ENCODE measurements at regions not wholly inside any gene's neighbourhood (a gene's known extent, or its start where the extent isn't known, plus 50 kb on each side); places are given as distances from the start of the nearest gene placed in this dataset.

GRCh38 chr5:23405316-23406068, 101.9 kb upstream of the PRDM9 start:
- ATAC-seq (ENCODE audit: insufficient read depth, low FRiP score) (no peak), DNase-seq (no peak)
- Histone ChIP-seq H3K9me3 (ENCODE audit: control insufficient read depth in 4 of 4, insufficient read depth in 3 of 4, low read length in 3 of 4) (no peaks in the 10 kb centered on the region), H3K36me3 (ENCODE audit: control insufficient read depth in 4 of 4, insufficient read depth in 4 of 4, low read length in 4 of 4) (no peaks in the 10 kb centered on the region), H3K4me3 (no peak overlapping the region), H3K27ac (ENCODE audit: low read depth in 1 of 2, low read length in 1 of 2) (no peak overlapping the region), H3K9ac (ENCODE audit: insufficient read depth in 1 of 2, low read length in 2 of 2) (no peak overlapping the region), H3K4me1 (ENCODE audit: control insufficient read depth in 5 of 5, insufficient read depth in 5 of 5, low read length in 5 of 5) (no peaks in the 10 kb centered on the region), H3K27me3 (ENCODE audit: control insufficient read depth in 3 of 3, insufficient read depth in 3 of 3, low read length in 2 of 3) (no peaks in the 10 kb centered on the region)
- 85 to 88% methylated on average over 3 of the region's 3 CpGs for WGBS, 2 donors
- no peak for TF ChIP-seq CTCF (IDR thresholded peaks at IDR 0.05; ENCODE audit: control extremely low read depth, extremely low read depth)

GRCh38 chr5:23402585-23402984, 104.8 kb upstream of the PRDM9 start:
- no peak for DNase-seq
- Histone ChIP-seq H3K36me3 (ENCODE audit: control insufficient read depth in 4 of 4, insufficient read depth in 4 of 4, low read length in 4 of 4) (no peaks in the 10 kb centered on the region), H3K9ac (ENCODE audit: insufficient read depth in 1 of 2, low read length in 2 of 2) (no peak overlapping the region), H3K4me3 (no peak overlapping the region), H3K4me1 (ENCODE audit: control insufficient read depth in 5 of 5, insufficient read depth in 5 of 5, low read length in 5 of 5) (no peaks in the 10 kb centered on the region), H3K27me3 (ENCODE audit: control insufficient read depth in 3 of 3, insufficient read depth in 3 of 3, low read length in 2 of 3) (no peaks in the 10 kb centered on the region), H3K27ac (ENCODE audit: low read depth in 1 of 2, low read length in 1 of 2) (no peak overlapping the region), H3K9me3 (ENCODE audit: control insufficient read depth in 4 of 4, insufficient read depth in 3 of 4, low read length in 3 of 4) (no peaks in the 10 kb centered on the region)
- TF ChIP-seq CTCF (IDR thresholded peaks at IDR 0.05; ENCODE audit: control extremely low read depth, extremely low read depth), result no peak
- 72 to 77% methylated on average over 3 of the region's 3 CpGs for WGBS, 2 donors
- no peak for ATAC-seq (ENCODE audit: insufficient read depth, low FRiP score)

GRCh38 chr5:23400951-23401350, 106.5 kb upstream of the PRDM9 start:
- no peaks in the 10 kb centered on the region for H3K27me3 ChIP-seq (ENCODE audit: control insufficient read depth in 3 of 3, insufficient read depth in 3 of 3, low read length in 2 of 3)
- no peak overlapping the region for H3K9ac ChIP-seq (ENCODE audit: insufficient read depth in 1 of 2, low read length in 2 of 2)
- TF ChIP-seq CTCF (IDR thresholded peaks at IDR 0.05; ENCODE audit: control extremely low read depth, extremely low read depth), result no peak
- H3K36me3 ChIP-seq (ENCODE audit: control insufficient read depth in 4 of 4, insufficient read depth in 4 of 4, low read length in 4 of 4), result no peaks in the 10 kb centered on the region
- H3K9me3 ChIP-seq (ENCODE audit: control insufficient read depth in 4 of 4, insufficient read depth in 3 of 4, low read length in 3 of 4), result no peaks in the 10 kb centered on the region
- DNase-seq, result no peak
- ATAC-seq (ENCODE audit: insufficient read depth, low FRiP score), result no peak
- H3K4me3 ChIP-seq, result no peak overlapping the region
- no peak overlapping the region for H3K27ac ChIP-seq (ENCODE audit: low read depth in 1 of 2, low read length in 1 of 2)
- WGBS, 2 donors, result 79 to 84% methylated on average over 5 of the region's 5 CpGs
- H3K4me1 ChIP-seq (ENCODE audit: control insufficient read depth in 5 of 5, insufficient read depth in 5 of 5, low read length in 5 of 5), result no peaks in the 10 kb centered on the region

- Histone ChIP-seq H3K9ac (ENCODE audit: insufficient read depth in 1 of 2, low read length in 2 of 2) (no peak overlapping the region), H3K9me3 (ENCODE audit: control insufficient read depth in 4 of 4, insufficient read depth in 3 of 4, low read length in 3 of 4) (peaks cover 0 to 3% (median 1%) of the 10 kb centered on the region in 4 donors), H3K4me1 (ENCODE audit: control insufficient read depth in 5 of 5, insufficient read depth in 5 of 5, low read length in 5 of 5) (no peaks in the 10 kb centered on the region), H3K4me3 (no peak overlapping the region), H3K27me3 (ENCODE audit: control insufficient read depth in 3 of 3, insufficient read depth in 3 of 3, low read length in 2 of 3) (no peaks in the 10 kb centered on the region), H3K27ac (ENCODE audit: low read depth in 1 of 2, low read length in 1 of 2) (no peak overlapping the region), H3K36me3 (ENCODE audit: control insufficient read depth in 4 of 4, insufficient read depth in 4 of 4, low read length in 4 of 4) (no peaks in the 10 kb centered on the region)
- TF ChIP-seq CTCF (IDR thresholded peaks at IDR 0.05; ENCODE audit: control extremely low read depth, extremely low read depth), result no peak
- ATAC-seq (ENCODE audit: insufficient read depth, low FRiP score) (no peak), DNase-seq (no peak)
- WGBS, 2 donors, result 66 to 80% methylated on average over 2 of the region's 2 CpGs
Observed at GRCh38 chr5:23396346-23396745, 111.1 kb upstream of the PRDM9 start.

All from lung (tissue), 11 donors.